ENCODE measurements at regions not wholly inside any gene's neighbourhood (a gene's known extent, or its start where the extent isn't known, plus 50 kb on each side); places are given as distances from the start of the nearest gene placed in this dataset.

DNA sequence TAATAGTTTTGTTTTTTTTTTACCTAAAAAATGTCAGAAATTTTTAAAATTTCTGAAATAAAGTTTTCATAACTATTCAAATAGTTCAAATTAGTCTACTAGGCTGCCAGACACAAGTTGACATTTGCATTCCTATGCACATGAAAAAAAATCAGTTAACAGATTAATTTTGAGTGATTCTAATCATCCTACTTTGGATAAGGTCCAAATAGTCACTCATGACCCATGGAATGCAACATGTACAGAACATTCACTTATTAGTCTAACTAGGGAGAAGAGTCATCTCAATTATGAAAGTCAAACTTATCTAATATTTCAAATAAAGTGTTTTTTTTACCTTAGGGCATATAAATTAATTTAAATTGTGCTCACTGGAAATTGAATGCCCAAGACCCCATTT lies 390.2 kb downstream of the EPM2A start:
- no peak for TF ChIP-seq CTCF (IDR thresholded peaks at IDR 0.05; ENCODE audit: extremely low read depth, missing control alignments)

DNA sequence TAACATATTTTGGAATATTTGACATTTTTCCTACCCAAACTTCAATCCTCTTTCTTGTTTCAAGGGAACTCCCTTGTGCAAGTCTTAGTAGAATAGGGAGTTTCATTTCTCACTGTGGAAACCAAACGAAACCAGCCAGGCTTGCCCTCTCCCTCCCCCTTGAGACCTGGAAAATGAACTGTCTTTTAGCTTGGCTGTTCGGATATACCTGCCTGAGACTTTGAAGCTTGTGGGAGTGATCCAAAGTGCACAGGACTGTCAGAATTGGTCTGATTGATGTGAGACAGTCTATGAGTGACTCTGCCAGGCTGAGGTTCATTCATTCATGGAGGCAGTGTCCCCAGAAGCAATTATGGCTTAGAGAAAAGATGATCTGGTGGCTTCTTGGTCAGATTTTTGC lies 388.1 kb downstream of the EPM2A start:
- TF ChIP-seq CTCF (IDR thresholded peaks at IDR 0.05; ENCODE audit: extremely low read depth, missing control alignments): no peak
- no peak for DNase-seq (ENCODE audit: low spot score)

More for the DNA sequence above, 390.2 kb downstream of the EPM2A start:
- DNase-seq (ENCODE audit: low spot score): no peak

GRCh38 chr6:145349950-145350510 lies 385.3 kb downstream of the EPM2A start:
- no peak for TF ChIP-seq CTCF (IDR thresholded peaks at IDR 0.05; ENCODE audit: extremely low read depth, missing control alignments)
- DNase-seq (ENCODE audit: low spot score): peak; percentile 20

DNA sequence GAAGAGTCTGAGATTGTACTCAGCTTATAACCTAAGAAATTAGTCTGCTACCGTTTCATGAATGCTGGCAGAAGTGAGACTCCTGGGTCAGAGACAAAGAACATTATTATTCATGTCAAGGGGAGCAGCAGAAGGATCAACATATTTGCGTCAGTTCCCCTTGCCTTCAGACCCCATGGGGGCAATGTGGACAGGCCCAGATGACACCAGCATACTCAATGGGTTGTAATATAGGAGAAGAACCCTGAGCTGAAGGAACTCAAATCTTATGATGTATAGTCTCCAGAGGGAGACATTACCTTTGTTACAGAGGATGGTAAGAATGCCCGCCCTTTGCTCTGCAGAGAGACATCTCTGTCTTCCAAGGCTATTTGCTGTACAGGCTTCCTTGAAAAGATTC lies 384.4 kb downstream of the EPM2A start:
- no peak for TF ChIP-seq CTCF (IDR thresholded peaks at IDR 0.05; ENCODE audit: extremely low read depth, missing control alignments)
- DNase-seq (ENCODE audit: low spot score): no peak

- no peak for DNase-seq (ENCODE audit: low spot score)
- no peak for TF ChIP-seq CTCF (IDR thresholded peaks at IDR 0.05; ENCODE audit: extremely low read depth, missing control alignments)
These were observed 382.8 kb downstream of the EPM2A start for GRCh38 chr6:145352382-145353080.

GRCh38 chr6:145360865-145361264 lies 374.5 kb downstream of the EPM2A start:
- no peak for TF ChIP-seq CTCF (IDR thresholded peaks at IDR 0.05; ENCODE audit: extremely low read depth, missing control alignments)
- DNase-seq (ENCODE audit: low spot score): no peak

GRCh38 chr6:145367149-145367548 lies 368.2 kb downstream of the EPM2A start:
- no peak for DNase-seq (ENCODE audit: low spot score)
- TF ChIP-seq CTCF (IDR thresholded peaks at IDR 0.05; ENCODE audit: extremely low read depth, missing control alignments): no peak

Measured in GM20000 (cell line).